HL-60 (cell line): ENCODE measurements at regions not wholly inside any gene's neighbourhood (a gene's known extent, or its start where the extent isn't known, plus 50 kb on each side); places are given as distances from the start of the nearest gene placed in this dataset.

Experiments
- DNase-seq, 2 experiments: peaks; one replicate each; pipeline ENCODE4 v3.0.0-alpha.2; 2010 to 2020; ENCODE audit warnings: low read depth in 1 of 2, low spot score in 1 of 2
- H3K27ac ChIP-seq: fragments of 250-450 bp; sonication (Bioruptor Pico); replicated peaks from 2 replicates; pipeline ENCODE4 v1.5.1; 2020; ENCODE audit warnings: mild to moderate bottlenecking, moderate library complexity
- H3K27me3 ChIP-seq: fragments of 250-450 bp; sonication (Bioruptor Pico); 2 replicates; pipeline ENCODE4 v1.5.1; 2021; ENCODE audit warnings: mild to moderate bottlenecking, moderate library complexity; ENCODE audit not compliant: insufficient read depth, poor library complexity, severe bottlenecking
- H3K4me3 ChIP-seq: replicated peaks from 2 replicates; pipeline ENCODE4 v1.5.1; 2011; ENCODE audit warnings: mild to moderate bottlenecking, control low read depth, low read length; ENCODE audit not compliant: insufficient read depth
- CTCF ChIP-seq: IDR thresholded peaks from one replicate; pipeline ENCODE4 v1.5.1; 2011; ENCODE audit warnings: low read length, control low read depth, inconsistent platforms; ENCODE audit not compliant: insufficient read depth
- GABPA ChIP-seq: IDR thresholded peaks from 2 replicates; pipeline ENCODE4 v1.6.1; 2012; ENCODE audit warnings: low read depth
- POLR2AphosphoS5 ChIP-seq: IDR thresholded peaks from 2 replicates; pipeline ENCODE4 v1.6.1; 2012; ENCODE audit warnings: low read depth
- REST ChIP-seq: IDR thresholded peaks from 2 replicates; pipeline ENCODE4 v1.6.1; 2012; ENCODE audit warnings: low read depth; ENCODE audit not compliant: insufficient replicate concordance
- SPI1 ChIP-seq: IDR thresholded peaks from 2 replicates; pipeline ENCODE4 v1.6.1; 2012; ENCODE audit warnings: low read depth, mild to moderate bottlenecking, borderline replicate concordance

- Histone ChIP-seq H3K27ac (no peak overlapping the region), H3K4me3 (no peak overlapping the region), H3K27me3 (no peaks in the 10 kb centered on the region)
- no peak for DNase-seq
- TF ChIP-seq SPI1 (no peak), GABPA (no peak), POLR2AphosphoS5 (no peak), REST (no peak), CTCF (no peak)
These were observed 91.2 kb upstream of the KCTD3 start for GRCh38 chr1:215475796-215476481.

GRCh38 chr1:215476541-215476940, 90.6 kb upstream of the KCTD3 start:
- no peak for TF ChIP-seq CTCF
- TF ChIP-seq SPI1 = no peak
- TF ChIP-seq REST = no peak
- no peak for TF ChIP-seq POLR2AphosphoS5
- TF ChIP-seq GABPA = no peak
- H3K27ac ChIP-seq = no peak overlapping the region
- no peak for DNase-seq
- H3K4me3 ChIP-seq = no peak overlapping the region
- H3K27me3 ChIP-seq = no peaks in the 10 kb centered on the region

GRCh38 chr1:215477632-215478031, 89.5 kb upstream of the KCTD3 start:
- TF ChIP-seq GABPA (no peak), SPI1 (peak; percentile 21; the same call in 1 of the 2 replicates), POLR2AphosphoS5 (no peak), REST (no peak), CTCF (no peak)
- Histone ChIP-seq H3K27me3 (no peaks in the 10 kb centered on the region), H3K27ac (peak overlapping the region; percentile 12; the same call in 1 of the 2 replicates), H3K4me3 (no peak overlapping the region)
- DNase-seq = peak in 1 of 2 experiments; percentile 30
